Motor neuron (in vitro differentiated cells): ENCODE measurements at regions not wholly inside any gene's neighbourhood (a gene's known extent, or its start where the extent isn't known, plus 50 kb on each side); places are given as distances from the start of the nearest gene placed in this dataset.
"Not testable (repeated sequence)": the region's sequence is repeated elsewhere in the genome, so short reads cannot be mapped to it uniquely, and the experiment has no call there.

Experiments
- ATAC-seq, 8 experiments: fragments of 200-7000 bp; cut with Tn5 transposase; replicated peaks in 6 of 8; 2 replicates each; pipeline ENCODE4 v1.8.0; 2021; ENCODE audit warnings: mild to moderate bottlenecking in 8 of 8, moderate library complexity in 8 of 8
- H3K27ac ChIP-seq, 2 donors: fragments of 250-450 bp; sonication (Bioruptor Pico); 2 replicates each; pipeline ENCODE4 v1.9.0; 2021; ENCODE audit warnings: antibody characterized with exemption in 2 of 2, mild to moderate bottlenecking in 2 of 2, moderate library complexity in 1 of 2
- H3K4me1 ChIP-seq, 2 donors: fragments of 250-450 bp; sonication (Bioruptor Pico); replicated peaks in 1 of 2; 2 replicates each; pipeline ENCODE4 v1.6.1; 2021; ENCODE audit warnings: antibody characterized with exemption in 2 of 2, mild to moderate bottlenecking in 2 of 2, moderate library complexity in 1 of 2
- H3K4me3 ChIP-seq, 5 donors: fragments of 250-450 bp; sonication (Bioruptor Pico); 2 replicates each; pipeline ENCODE4 v1.9.0; 2021; ENCODE audit warnings: antibody characterized with exemption in 5 of 5, mild to moderate bottlenecking in 5 of 5, moderate library complexity in 4 of 5
- WGBS, 10 experiments: fragments of 450-650 bp; shearing (Covaris generic); methylation state at CpG; one replicate each; pipeline ENCODE4 v1.0.0; 2022; 5-methylcytosine and 5-hydroxymethylcytosine counted together
- in situ Hi-C, 9 experiments: fragments of 400-800 bp; cut with MboI; loops; one replicate each; pipeline ENCODE4 v1.15.0; 2021; ENCODE audit warnings: low sequenced_read_pairs in 9 of 9, low pct_unique_long_range_greater_than_20kb in 2 of 9; ENCODE audit not compliant: unreplicated experiment in 9 of 9

DNA sequence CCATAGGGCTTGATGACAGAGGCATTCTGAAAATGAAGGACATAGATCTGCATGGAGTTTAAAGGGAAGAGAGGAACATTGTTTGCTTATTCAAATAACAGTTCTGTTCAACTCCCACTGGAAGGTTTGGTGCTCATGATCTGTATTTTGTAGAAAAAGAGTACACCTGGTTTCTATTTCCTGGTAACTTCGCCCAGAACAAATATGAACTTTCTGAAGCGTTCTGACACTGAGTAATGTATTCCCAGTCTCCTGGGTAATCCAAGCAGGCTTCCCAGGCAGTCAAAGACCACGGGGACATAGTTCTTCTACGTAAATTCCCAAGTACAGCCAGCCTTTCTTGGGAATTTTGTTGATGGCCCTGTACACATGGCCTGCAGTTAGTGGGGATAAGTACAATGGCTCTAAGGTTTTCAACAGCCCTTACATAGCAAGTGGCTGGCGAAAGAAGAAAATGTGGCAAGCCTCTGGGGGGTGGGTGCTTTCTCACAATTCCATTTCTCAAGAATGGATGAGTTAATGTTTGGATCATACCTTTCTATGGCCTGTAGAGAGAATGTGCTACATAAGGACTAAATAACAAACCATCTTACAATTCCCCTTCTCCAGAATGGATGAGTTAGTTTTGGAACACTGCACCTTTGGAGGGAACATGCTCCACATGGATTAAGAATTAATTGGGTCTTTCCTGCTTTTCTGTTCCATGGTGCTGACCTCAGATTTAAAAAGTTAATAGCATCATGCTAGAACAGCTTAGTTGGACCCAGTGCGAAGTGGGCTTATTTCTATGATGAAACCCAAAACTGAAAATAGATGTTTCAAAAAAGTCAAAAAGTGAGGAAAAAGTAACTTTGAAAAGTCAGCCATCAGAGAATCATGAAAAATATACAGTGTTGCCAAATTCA, 52.7 kb downstream of the COL6A6 start:
- no peak overlapping the region for H3K27ac ChIP-seq
- no peak overlapping the region for H3K4me3 ChIP-seq
- in situ Hi-C loops, result no loop called here
- no peak for ATAC-seq
- no peaks in the 10 kb centered on the region for H3K4me1 ChIP-seq
- WGBS, 10 experiments, result 8 to 89% (median 70%) methylated on average over 1 to 6 of the region's 6 CpGs

GRCh38 chr3:130572769-130573168, 55.8 kb downstream of the COL6A6 start:
- WGBS, 10 experiments, result 19 to 100% (median 73%) methylated on average over 1 to 2 of the region's 2 CpGs; no CpG with 5 or more reads in 2 of the 10 experiments
- H3K4me3 ChIP-seq, result no peak overlapping the region
- in situ Hi-C loops, result no loop called here
- no peaks in the 10 kb centered on the region for H3K4me1 ChIP-seq
- no peak for ATAC-seq
- no peak overlapping the region for H3K27ac ChIP-seq

GRCh38 chr3:130576375-130577266, 59.6 kb downstream of the COL6A6 start:
- 49 to 100% (median 71%) methylated on average over 1 to 3 of the region's 3 CpGs; no CpG with 5 or more reads in 1 of the 10 experiments for WGBS, 10 experiments
- no peak for ATAC-seq
- Histone ChIP-seq H3K4me3 (no peak overlapping the region), H3K4me1 (no peaks in the 10 kb centered on the region), H3K27ac (no peak overlapping the region)
- in situ Hi-C loops, result no loop called here

- Histone ChIP-seq H3K27ac (no peak overlapping the region), H3K4me1 (no peaks in the 10 kb centered on the region), H3K4me3 (no peak overlapping the region)
- in situ Hi-C loops, result no loop called here
- no peak for ATAC-seq
These were observed 65.6 kb downstream of the COL6A6 start for GRCh38 chr3:130582457-130583153.

DNA sequence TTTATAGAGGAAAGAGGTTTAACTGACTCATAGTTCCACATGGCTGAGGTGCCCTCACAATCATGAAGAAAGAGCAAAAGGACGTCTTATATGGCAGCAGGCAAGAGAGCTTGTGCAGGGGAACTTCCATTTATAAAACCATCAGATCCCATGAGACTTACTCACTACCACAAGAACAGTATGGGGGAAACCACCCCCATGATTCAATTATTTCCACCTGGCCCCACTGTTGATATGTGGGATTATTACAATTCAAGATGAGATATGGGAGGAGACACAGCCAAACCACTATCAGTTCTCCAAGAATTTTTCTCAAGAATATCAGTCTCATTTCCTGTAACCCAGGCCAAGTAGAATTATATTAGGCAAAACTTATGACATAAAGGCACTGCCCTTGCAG, 77.8 kb downstream of the COL6A6 start:
- H3K27ac ChIP-seq, result not testable (repeated sequence)

GRCh38 chr3:130596484-130596883, 79.5 kb downstream of the COL6A6 start:
- peak in 1 of 8 experiments; percentile 65 for ATAC-seq
- in situ Hi-C loops, result no loop called here
- no peak overlapping the region for H3K4me3 ChIP-seq
- H3K4me1 ChIP-seq, result no peaks in the 10 kb centered on the region
- WGBS, 10 experiments, result 0 to 90% (median 63%) methylated on average over 1 to 2 of the region's 2 CpGs; no CpG with 5 or more reads in 2 of the 10 experiments
- H3K27ac ChIP-seq, result no peak overlapping the region

More for the DNA sequence above, 77.8 kb downstream of the COL6A6 start:
- peak in 2 of 8 experiments; percentile 78 to 80 for ATAC-seq
- in situ Hi-C loops, H3K4me3 ChIP-seq, H3K4me1 ChIP-seq: not testable (repeated sequence)
- WGBS, 10 experiments, result 33 to 80% (median 46%) methylated on average over 1 of the region's 1 CpG; no CpG with 5 or more reads in 4 of the 10 experiments

DNA sequence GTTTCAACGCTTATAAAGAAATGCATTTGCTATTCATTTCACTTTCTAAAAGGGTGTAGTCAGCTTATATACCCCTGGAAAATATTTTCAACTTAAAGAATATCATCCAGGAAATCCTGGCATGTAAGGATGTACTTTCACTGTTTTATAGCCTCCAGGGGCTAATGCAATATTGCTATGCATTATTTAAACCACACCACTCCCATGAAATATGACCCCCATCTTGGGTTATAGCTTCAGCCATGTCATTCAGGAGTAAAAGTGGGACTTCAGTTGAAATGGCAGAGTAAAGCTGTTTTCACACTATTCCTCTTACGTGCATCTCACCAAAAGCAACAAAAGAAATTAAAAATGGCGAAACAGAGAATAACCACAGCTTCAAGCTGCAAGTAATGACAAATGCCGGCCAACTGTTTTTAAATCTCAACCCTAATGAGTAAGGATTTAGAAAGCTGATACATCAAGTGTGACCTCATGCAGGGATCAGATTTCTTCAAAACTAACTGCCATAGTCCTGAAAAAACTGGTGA, 84.5 kb downstream of the COL6A6 start:
- H3K4me3 ChIP-seq, result no peak overlapping the region
- peak in 5 of 8 experiments; percentile 25 to 91 (median 55) for ATAC-seq
- H3K4me1 ChIP-seq, result no peaks in the 10 kb centered on the region
- in situ Hi-C loops, result no loop called here
- 15 to 100% (median 83%) methylated on average over 1 to 4 of the region's 4 CpGs for WGBS, 10 experiments
- H3K27ac ChIP-seq, result no peak overlapping the region

DNA sequence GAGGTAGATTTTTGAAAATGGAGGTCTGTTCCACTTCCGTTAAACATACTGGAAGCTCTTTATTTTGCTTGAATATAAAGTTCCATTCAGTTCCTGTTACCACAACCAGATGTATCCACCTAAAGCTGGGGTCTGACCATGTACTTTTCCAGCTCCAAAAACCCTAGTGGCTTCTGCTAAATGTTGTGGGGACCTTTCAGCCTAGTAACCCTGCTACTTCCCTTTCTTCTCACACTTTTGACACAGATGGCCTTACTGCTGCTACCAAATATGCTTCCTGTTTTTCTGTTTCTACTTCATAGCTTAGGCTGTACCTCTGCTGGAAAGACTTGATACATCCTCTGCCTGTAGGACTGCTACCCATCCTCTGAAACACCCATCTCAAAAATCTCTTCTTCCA, 87.8 kb downstream of the COL6A6 start:
- in situ Hi-C loops, result no loop called here
- H3K4me3 ChIP-seq, result no peak overlapping the region
- no peak for ATAC-seq
- H3K27ac ChIP-seq, result no peak overlapping the region
- H3K4me1 ChIP-seq, result no peaks in the 10 kb centered on the region
- 0 to 100% (median 100%) methylated on average over 1 of the region's 1 CpG; no CpG with 5 or more reads in 2 of the 10 experiments for WGBS, 10 experiments

DNA sequence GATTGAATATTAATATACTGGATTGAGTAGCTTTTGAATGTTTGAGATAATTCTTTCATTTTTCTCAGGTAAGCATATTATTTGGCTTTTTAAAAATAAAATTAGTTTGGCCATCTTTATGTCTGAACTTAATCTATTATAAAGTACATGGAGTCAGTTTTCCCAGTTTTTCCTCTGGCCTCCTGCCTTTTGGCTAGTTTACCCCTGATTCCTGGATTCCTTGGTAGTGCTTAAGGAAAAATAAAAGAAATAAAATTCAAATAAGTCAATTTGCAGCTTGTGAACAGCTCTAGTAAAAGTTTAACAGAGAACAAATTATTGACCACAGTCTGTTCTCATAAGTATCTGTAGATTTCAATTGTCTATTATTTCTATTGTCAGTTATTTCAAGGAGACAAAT, 89.4 kb downstream of the COL6A6 start:
- no peak for ATAC-seq
- no peaks in the 10 kb centered on the region for H3K4me1 ChIP-seq
- no peak overlapping the region for H3K27ac ChIP-seq
- in situ Hi-C loops, result no loop called here
- H3K4me3 ChIP-seq, result no peak overlapping the region

DNA sequence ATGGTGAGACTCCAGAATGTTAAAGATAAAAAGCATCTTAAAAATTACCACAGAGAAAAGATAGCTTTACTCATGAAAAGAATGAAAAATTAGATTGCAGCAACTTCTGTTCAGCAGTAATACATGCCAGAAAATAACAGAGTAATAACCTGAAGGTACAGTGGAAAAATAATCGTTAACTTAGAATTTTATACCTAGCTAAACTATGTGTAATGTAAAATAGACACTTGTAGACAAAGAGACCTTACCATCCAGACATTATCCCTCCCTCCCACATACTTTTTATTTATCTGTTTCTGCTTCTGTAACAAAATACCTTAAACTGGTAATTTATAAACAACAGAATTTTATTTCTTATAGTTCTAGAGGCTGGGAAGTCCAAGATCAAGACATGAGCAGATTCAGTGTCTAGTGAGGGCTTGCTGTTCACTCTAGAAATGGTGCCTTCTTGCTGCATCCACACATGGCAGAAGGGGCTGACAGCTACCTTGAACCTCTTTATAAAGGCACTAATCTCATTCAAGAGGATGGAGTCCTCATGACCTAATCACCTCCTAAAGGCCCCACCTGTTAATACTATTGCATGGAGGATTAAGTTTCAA, 90.7 kb downstream of the COL6A6 start:
- 29 to 100% (median 73%) methylated on average over 1 of the region's 1 CpG for WGBS, 10 experiments
- no peak overlapping the region for H3K4me3 ChIP-seq
- no peak for ATAC-seq
- no peak overlapping the region for H3K27ac ChIP-seq
- in situ Hi-C loops, result no loop called here
- no peaks in the 10 kb centered on the region for H3K4me1 ChIP-seq

GRCh38 chr3:130609166-130609979, 92.4 kb downstream of the COL6A6 start:
- ATAC-seq, result no peak
- in situ Hi-C loops, result no loop called here
- Histone ChIP-seq H3K4me1 (no peaks in the 10 kb centered on the region), H3K4me3 (no peak overlapping the region), H3K27ac (no peak overlapping the region)
- WGBS, 10 experiments, result 0 to 84% (median 50%) methylated on average over 1 to 3 of the region's 3 CpGs; no CpG with 5 or more reads in 1 of the 10 experiments

DNA sequence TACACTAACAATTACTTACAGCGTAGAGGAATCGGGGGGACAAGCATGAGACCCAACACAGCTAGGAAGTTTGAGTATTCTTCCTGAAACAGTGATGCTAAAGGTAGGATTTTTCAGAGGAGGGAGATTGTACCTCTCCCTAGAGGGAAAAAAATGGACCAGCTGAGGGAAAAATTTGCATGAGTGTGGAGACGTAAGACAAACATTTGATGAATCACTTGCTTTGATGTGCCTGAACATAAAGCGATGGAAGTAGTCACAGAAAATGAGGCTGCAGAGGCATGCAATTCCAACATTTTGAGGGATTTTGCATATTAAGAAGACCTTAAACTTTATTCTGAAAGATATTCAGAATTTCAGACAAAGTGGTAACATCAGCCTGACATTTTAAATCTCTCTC, 102.2 kb downstream of the COL6A6 start:
- WGBS, 10 experiments, result 41 to 81% (median 66%) methylated on average over 3 to 4 of the region's 4 CpGs; no CpG with 5 or more reads in 2 of the 10 experiments

More for the DNA sequence above, 102.2 kb downstream of the COL6A6 start:
- Histone ChIP-seq H3K27ac (no peak overlapping the region), H3K4me1 (no peaks in the 10 kb centered on the region), H3K4me3 (no peak overlapping the region)
- in situ Hi-C loops, result no loop called here
- peak in 2 of 8 experiments; percentile 77 to 83 for ATAC-seq
